Astrocyte (in vitro differentiated cells and primary cell): ENCODE measurements at regions not wholly inside any gene's neighbourhood (a gene's known extent, or its start where the extent isn't known, plus 50 kb on each side); places are given as distances from the start of the nearest gene placed in this dataset.

Source experiments
- DNase-seq: peaks from one replicate; pipeline ENCODE4 v3.0.0-alpha.2; 2010; ENCODE audit warnings: low read depth
- FAIRE-seq: peaks from 2 replicates; lab custom pipeline; 2011; peaks lifted over from hg19 to GRCh38; lab: Jason Lieb, UNC
- H2AFZ ChIP-seq: 2 replicates; pipeline ENCODE4 v1.6.0; 2012; ENCODE audit warnings: low read depth, low read length, inconsistent platforms
- H3K27ac ChIP-seq: 2 replicates; pipeline ENCODE4 v1.5.1; 2011; ENCODE audit warnings: low read depth, low read length, inconsistent platforms
- H3K27me3 ChIP-seq: 2 replicates; pipeline ENCODE4 v1.6.0; 2011; ENCODE audit warnings: low read length, inconsistent platforms; ENCODE audit not compliant: insufficient read depth
- H3K36me3 ChIP-seq: 2 replicates; pipeline ENCODE4 v1.5.1; 2011; ENCODE audit warnings: low read length, inconsistent platforms; ENCODE audit not compliant: insufficient read depth
- H3K4me1 ChIP-seq: 2 replicates; pipeline ENCODE4 v1.5.1; 2011; ENCODE audit warnings: low read length, inconsistent platforms; ENCODE audit not compliant: insufficient read depth
- H3K4me2 ChIP-seq: 2 replicates; pipeline ENCODE4 v1.6.0; 2012; ENCODE audit warnings: low read length, inconsistent platforms
- H3K4me3 ChIP-seq: 2 replicates; pipeline ENCODE4 v1.5.1; 2011; ENCODE audit warnings: low read depth, mild to moderate bottlenecking, low read length, inconsistent platforms; ENCODE audit not compliant: insufficient read depth
- H3K79me2 ChIP-seq: 2 replicates; pipeline ENCODE4 v1.6.0; 2012; ENCODE audit warnings: mild to moderate bottlenecking, low read length, inconsistent platforms; ENCODE audit not compliant: insufficient read depth
- H3K9ac ChIP-seq: 2 replicates; pipeline ENCODE4 v1.6.0; 2012; ENCODE audit warnings: mild to moderate bottlenecking, low read length, inconsistent platforms
- H3K9me3 ChIP-seq: 2 replicates; pipeline ENCODE4 v1.5.1; 2012; ENCODE audit warnings: low read depth, mild to moderate bottlenecking, low read length, inconsistent platforms; ENCODE audit not compliant: insufficient read depth
- H4K20me1 ChIP-seq: 2 replicates; pipeline ENCODE4 v1.6.0; 2012; ENCODE audit warnings: low read length, inconsistent platforms; ENCODE audit not compliant: insufficient read depth
- H3K27ac Mint-ChIP-seq: one replicate; pipeline ENCODE4 v1.8.0; 2021; ENCODE audit warnings: mild to moderate bottlenecking, mixed read lengths; ENCODE audit not compliant: unreplicated experiment
- H3K27me3 Mint-ChIP-seq: one replicate; pipeline ENCODE4 v1.8.0; 2021; ENCODE audit warnings: low read depth, mixed read lengths; ENCODE audit not compliant: unreplicated experiment
- H3K36me3 Mint-ChIP-seq: one replicate; pipeline ENCODE4 v1.8.0; 2021; ENCODE audit warnings: low read depth, mixed read lengths; ENCODE audit not compliant: unreplicated experiment
- H3K4me1 Mint-ChIP-seq: one replicate; pipeline ENCODE4 v1.8.0; 2021; ENCODE audit warnings: low read depth, mixed read lengths; ENCODE audit not compliant: unreplicated experiment
- H3K4me3 Mint-ChIP-seq: one replicate; pipeline ENCODE4 v1.8.0; 2021; ENCODE audit warnings: mild to moderate bottlenecking, moderate library complexity, mixed read lengths; ENCODE audit not compliant: unreplicated experiment
- H3K9me3 Mint-ChIP-seq: one replicate; pipeline ENCODE4 v1.8.0; 2021; ENCODE audit warnings: mild to moderate bottlenecking, mixed read lengths; ENCODE audit not compliant: unreplicated experiment
- EZH2 ChIP-seq: IDR thresholded peaks from 2 replicates; pipeline ENCODE4 v1.6.1; 2012; ENCODE audit warnings: mild to moderate bottlenecking, low read length, inconsistent platforms; ENCODE audit not compliant: insufficient read depth
- TF ChIP-seq, protein P1 (sequence below): IDR thresholded peaks from 2 replicates; pipeline ENCODE4 v1.5.1; 2011; ENCODE audit warnings: low read depth, mild to moderate bottlenecking, inconsistent platforms, low read length, moderate library complexity; ENCODE audit not compliant: insufficient read depth

DNA sequence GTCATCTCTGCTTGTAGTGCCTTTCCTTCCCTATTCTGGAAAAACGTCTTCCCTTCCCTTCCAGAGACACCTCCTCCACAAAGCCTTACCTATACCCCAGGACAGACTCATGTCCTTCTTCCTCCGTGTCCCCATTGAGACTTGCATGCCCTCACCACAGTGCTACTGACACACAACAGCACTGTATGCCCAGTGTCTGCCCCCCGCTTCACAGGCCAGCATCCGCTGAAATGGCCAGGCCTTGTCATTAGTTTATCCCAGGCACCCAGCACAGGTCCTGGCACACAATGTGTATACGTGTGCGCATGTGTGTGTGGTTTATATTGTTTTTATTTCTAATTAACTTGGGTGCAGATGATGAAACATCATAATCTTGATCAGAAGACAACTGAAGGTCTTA, 130.1 kb upstream of the CCL2 start:
- Histone ChIP-seq H3K27me3 (no peaks in the 10 kb centered on the region), H3K9ac (no peak overlapping the region), H2AFZ (no peak overlapping the region), H3K79me2 (no peaks in the 10 kb centered on the region), H3K36me3 (no peaks in the 10 kb centered on the region), H3K4me1 (no peaks in the 10 kb centered on the region), H3K27ac (no peak overlapping the region), H4K20me1 (no peaks in the 10 kb centered on the region), H3K9me3 (no peaks in the 10 kb centered on the region), H3K4me2 (no peak overlapping the region), H3K4me3 (no peak overlapping the region)
- H3K27ac Mint-ChIP-seq: no peak overlapping the region
- H3K4me1 Mint-ChIP-seq: no peaks in the 10 kb centered on the region
- DNase-seq (no peak), FAIRE-seq (no peak)
- TF ChIP-seq, protein P1, sequence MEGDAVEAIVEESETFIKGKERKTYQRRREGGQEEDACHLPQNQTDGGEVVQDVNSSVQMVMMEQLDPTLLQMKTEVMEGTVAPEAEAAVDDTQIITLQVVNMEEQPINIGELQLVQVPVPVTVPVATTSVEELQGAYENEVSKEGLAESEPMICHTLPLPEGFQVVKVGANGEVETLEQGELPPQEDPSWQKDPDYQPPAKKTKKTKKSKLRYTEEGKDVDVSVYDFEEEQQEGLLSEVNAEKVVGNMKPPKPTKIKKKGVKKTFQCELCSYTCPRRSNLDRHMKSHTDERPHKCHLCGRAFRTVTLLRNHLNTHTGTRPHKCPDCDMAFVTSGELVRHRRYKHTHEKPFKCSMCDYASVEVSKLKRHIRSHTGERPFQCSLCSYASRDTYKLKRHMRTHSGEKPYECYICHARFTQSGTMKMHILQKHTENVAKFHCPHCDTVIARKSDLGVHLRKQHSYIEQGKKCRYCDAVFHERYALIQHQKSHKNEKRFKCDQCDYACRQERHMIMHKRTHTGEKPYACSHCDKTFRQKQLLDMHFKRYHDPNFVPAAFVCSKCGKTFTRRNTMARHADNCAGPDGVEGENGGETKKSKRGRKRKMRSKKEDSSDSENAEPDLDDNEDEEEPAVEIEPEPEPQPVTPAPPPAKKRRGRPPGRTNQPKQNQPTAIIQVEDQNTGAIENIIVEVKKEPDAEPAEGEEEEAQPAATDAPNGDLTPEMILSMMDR: no peak
- TF ChIP-seq EZH2: no peak
- H3K4me3 Mint-ChIP-seq: no peak overlapping the region
- peaks cover 4% of the 10 kb centered on the region for H3K9me3 Mint-ChIP-seq
- H3K27me3 Mint-ChIP-seq: peaks cover 29% of the 10 kb centered on the region
- H3K36me3 Mint-ChIP-seq: no peaks in the 10 kb centered on the region

DNA sequence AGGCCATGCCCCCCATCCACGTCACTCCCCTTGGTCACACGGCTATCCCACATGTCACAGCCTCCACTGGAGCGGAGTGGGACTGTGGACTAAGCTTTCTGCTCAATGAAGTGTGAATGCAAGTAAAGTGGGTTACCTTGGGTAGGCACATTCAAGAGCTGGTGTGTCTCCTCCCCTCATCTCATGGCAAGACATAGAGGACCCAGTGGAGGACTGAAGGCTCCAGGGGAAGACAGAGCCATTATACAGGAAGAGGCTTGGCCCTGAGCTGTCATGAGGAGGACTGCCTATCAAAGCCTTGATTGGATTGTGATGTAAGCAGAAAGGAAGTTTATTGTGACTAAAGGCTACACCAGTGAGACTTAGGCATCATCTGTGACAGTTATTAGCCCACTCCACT, 129.2 kb upstream of the CCL2 start:
- H3K27ac ChIP-seq: no peak overlapping the region

DNA sequence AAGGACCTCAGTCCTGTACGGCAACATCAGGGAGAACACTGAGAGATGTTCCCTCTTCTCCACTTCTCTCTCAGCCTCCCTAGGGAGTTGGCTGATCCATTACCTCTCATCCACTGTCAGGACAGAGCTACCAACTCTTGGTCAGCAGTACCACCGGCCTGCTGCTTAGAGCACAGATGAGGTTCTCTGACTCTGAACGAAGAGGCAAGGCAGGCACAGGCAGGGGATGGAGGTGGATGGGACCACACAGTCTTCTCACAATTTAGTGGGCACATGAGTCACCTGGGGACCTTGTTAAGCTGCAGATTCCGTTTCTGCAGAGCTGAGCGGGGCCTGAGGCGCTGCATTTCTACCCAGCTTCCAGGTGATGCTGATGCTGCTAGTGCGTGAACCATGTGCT, 128.6 kb upstream of the CCL2 start:
- H3K36me3 Mint-ChIP-seq: no peaks in the 10 kb centered on the region
- no peak overlapping the region for H3K4me3 Mint-ChIP-seq
- no peaks in the 10 kb centered on the region for H3K27me3 ChIP-seq
- no peak for FAIRE-seq
- H3K4me1 Mint-ChIP-seq: no peaks in the 10 kb centered on the region
- H3K4me3 ChIP-seq: no peak overlapping the region
- no peak overlapping the region for H3K27ac Mint-ChIP-seq
- no peaks in the 10 kb centered on the region for H4K20me1 ChIP-seq
- H3K9ac ChIP-seq: no peak overlapping the region
- no peak for TF ChIP-seq EZH2
- TF ChIP-seq, protein P1: no peak
- H3K4me1 ChIP-seq: no peaks in the 10 kb centered on the region
- H3K36me3 ChIP-seq: no peaks in the 10 kb centered on the region
- H3K9me3 Mint-ChIP-seq: peaks cover 2% of the 10 kb centered on the region
- no peak overlapping the region for H2AFZ ChIP-seq
- H3K27ac ChIP-seq: no peak overlapping the region
- H3K79me2 ChIP-seq: no peaks in the 10 kb centered on the region
- H3K9me3 ChIP-seq: no peaks in the 10 kb centered on the region
- peaks cover 27% of the 10 kb centered on the region for H3K27me3 Mint-ChIP-seq
- no peak for DNase-seq
- no peak overlapping the region for H3K4me2 ChIP-seq

More for the DNA sequence above, 129.2 kb upstream of the CCL2 start:
- Mint-ChIP-seq H3K27ac (no peak overlapping the region), H3K27me3 (peaks cover 29% of the 10 kb centered on the region), H3K4me1 (no peaks in the 10 kb centered on the region), H3K4me3 (no peak overlapping the region), H3K9me3 (peaks cover 4% of the 10 kb centered on the region), H3K36me3 (no peaks in the 10 kb centered on the region)
- Histone ChIP-seq H3K4me2 (no peak overlapping the region), H3K36me3 (no peaks in the 10 kb centered on the region), H3K4me3 (no peak overlapping the region), H4K20me1 (no peaks in the 10 kb centered on the region), H3K79me2 (no peaks in the 10 kb centered on the region), H3K4me1 (no peaks in the 10 kb centered on the region), H3K9me3 (no peaks in the 10 kb centered on the region), H3K27me3 (no peaks in the 10 kb centered on the region), H2AFZ (no peak overlapping the region), H3K9ac (no peak overlapping the region)
- TF ChIP-seq, protein P1: no peak
- no peak for TF ChIP-seq EZH2
- FAIRE-seq (no peak), DNase-seq (no peak)
